Endothelial cell of umbilical vein (primary cell): ENCODE measurements at regions not wholly inside any gene's neighbourhood (a gene's known extent, or its start where the extent isn't known, plus 50 kb on each side); places are given as distances from the start of the nearest gene placed in this dataset.

ENCODE experiments used
- BruUV-seq: library from RNA; stranded (reverse); fragments of 400-500 nt; replicated peaks from 2 replicates; lab custom pipeline; 2021; lab: Mats Ljungman, UMichigan
- CTCF ChIA-PET: fragments of 300-600, 350-600 bp; sonication (Branson Sonifier 250); formaldehyde crosslinking; loops from one replicate; lab custom pipeline; 2021; ENCODE audit warnings: antibody characterized with exemption, inconsistent platforms; lab: Charles Lee
- POLR2A ChIA-PET: fragments of 300-600, 350-600 bp; sonication (Branson Sonifier 250); formaldehyde crosslinking; loops from one replicate; lab custom pipeline; 2021; ENCODE audit warnings: antibody characterized with exemption, inconsistent platforms; lab: Charles Lee
- DNase-seq: peaks from one replicate; pipeline ENCODE4 v3.0.0-alpha.2; 2011; ENCODE audit warnings: low read depth, low spot score
- FAIRE-seq: peaks from 2 replicates; lab custom pipeline; 2011; peaks lifted over from hg19 to GRCh38; lab: Jason Lieb, UNC
- H2AFZ ChIP-seq: 2 replicates; pipeline ENCODE4 v1.6.0; 2012; ENCODE audit warnings: low read depth, low read length, control low read depth, inconsistent platforms
- H3K27ac ChIP-seq: 2 replicates; pipeline ENCODE4 v1.5.1; 2011; ENCODE audit warnings: low read depth, mild to moderate bottlenecking, control low read depth, low read length, moderate library complexity; ENCODE audit not compliant: insufficient read depth
- H3K27me3 ChIP-seq, 2 experiments: 2 replicates each; pipeline versions ENCODE4 v1.6.0 to v1.6.1; 2011; ENCODE audit warnings: low read length in 2 of 2, mixed read lengths in 1 of 2; ENCODE audit not compliant: control insufficient read depth in 2 of 2, insufficient read depth in 2 of 2
- H3K36me3 ChIP-seq, 2 experiments: 2 replicates in 1 of 2; 3 replicates in 1 of 2; pipeline ENCODE4 v1.5.1; 2011; ENCODE audit warnings: low read length in 2 of 2, mild to moderate bottlenecking in 1 of 2, moderate library complexity in 1 of 2; ENCODE audit not compliant: control insufficient read depth in 2 of 2, insufficient read depth in 2 of 2; ENCODE audit errors: extremely low read depth in 1 of 2
- H3K4me1 ChIP-seq: 3 replicates; pipeline ENCODE4 v1.5.1; 2011; ENCODE audit warnings: mild to moderate bottlenecking, low read length; ENCODE audit not compliant: control insufficient read depth, insufficient read depth; ENCODE audit errors: extremely low read depth
- H3K4me2 ChIP-seq: 2 replicates; pipeline ENCODE4 v1.6.1; 2011; ENCODE audit warnings: low read length, control low read depth, mixed read lengths; ENCODE audit not compliant: insufficient read depth
- H3K4me3 ChIP-seq, 3 experiments: fragments of 200-600 bp in 1 of 3; sonication (generic), shearing (Covaris generic) in 1 of 3; replicated peaks in 1 of 3; 2 replicates each; pipeline ENCODE4 v1.5.1; 2011 to 2016; ENCODE audit warnings: control low read depth in 3 of 3, low read length in 3 of 3, mild to moderate bottlenecking in 2 of 3, inconsistent platforms in 1 of 3, low read depth in 1 of 3, moderate library complexity in 1 of 3; ENCODE audit not compliant: insufficient read depth in 1 of 3
- H3K79me2 ChIP-seq: 2 replicates; pipeline ENCODE4 v1.6.0; 2012; ENCODE audit warnings: low read length, inconsistent platforms; ENCODE audit not compliant: control insufficient read depth, insufficient read depth
- H3K9ac ChIP-seq: replicated peaks from 2 replicates; pipeline ENCODE3; 2011; ENCODE audit warnings: low read length, control low read depth; ENCODE audit not compliant: insufficient read depth; ENCODE audit errors: extremely low read depth
- H3K9me1 ChIP-seq: replicated peaks from 3 replicates; pipeline ENCODE4 v1.6.0; 2011; ENCODE audit warnings: mild to moderate bottlenecking, low read length; ENCODE audit not compliant: control insufficient read depth, insufficient read depth; ENCODE audit errors: extremely low read depth
- H3K9me3 ChIP-seq: replicated peaks from 2 replicates; pipeline ENCODE4 v1.5.1; 2012; ENCODE audit warnings: low read length, inconsistent platforms; ENCODE audit not compliant: control insufficient read depth, insufficient read depth
- H4K20me1 ChIP-seq: replicated peaks from 2 replicates; pipeline ENCODE3; 2011; ENCODE audit warnings: mild to moderate bottlenecking, low read length; ENCODE audit not compliant: control insufficient read depth, insufficient read depth; ENCODE audit errors: extremely low read depth
- EZH2 ChIP-seq: IDR thresholded peaks from 2 replicates; pipeline ENCODE4 v1.6.1; 2012; ENCODE audit warnings: borderline replicate concordance, low read depth, mild to moderate bottlenecking, moderate library complexity, low read length, inconsistent platforms; ENCODE audit not compliant: severe bottlenecking
- FOS ChIP-seq: IDR thresholded peaks from 2 replicates; pipeline ENCODE4 v1.6.1; 2011; ENCODE audit warnings: mild to moderate bottlenecking, low read length, moderate library complexity, borderline replicate concordance; ENCODE audit not compliant: insufficient read depth
- GATA2 ChIP-seq: IDR thresholded peaks from 2 replicates; pipeline ENCODE4 v1.7.0; 2011; ENCODE audit warnings: low read depth, mild to moderate bottlenecking, moderate library complexity, mixed read lengths, low read length; ENCODE audit not compliant: insufficient read length, insufficient read depth
- JUN ChIP-seq: IDR thresholded peaks from 2 replicates; pipeline ENCODE4 v1.6.1; 2011; ENCODE audit warnings: borderline replicate concordance, low read depth; ENCODE audit not compliant: insufficient read length, insufficient read depth
- MYC ChIP-seq: IDR thresholded peaks from one replicate; pipeline ENCODE4 v1.6.1; 2011; ENCODE audit warnings: mild to moderate bottlenecking, low read depth, low read length
- POLR2A ChIP-seq: IDR thresholded peaks from 2 replicates; pipeline ENCODE4 v1.6.1; 2012; ENCODE audit warnings: low read depth, mild to moderate bottlenecking, control low read depth, low read length
- POLR2AphosphoS5 ChIP-seq: IDR thresholded peaks from 2 replicates; pipeline ENCODE4 v1.6.1; 2012; ENCODE audit warnings: low read depth, mild to moderate bottlenecking, control low read depth, low read length, moderate library complexity; ENCODE audit not compliant: insufficient read depth
- dilution Hi-C: fragments of 300-500 bp; cut with MboI; formaldehyde crosslinking; loops from one replicate; pipeline ENCODE4 v1.15.0; 2019; ENCODE audit warnings: low sequenced_read_pairs; ENCODE audit not compliant: extremely low pct_ligation_motif_present
- intact Hi-C: fragments of 100-400 bp; cut with micrococcal nuclease; formaldehyde crosslinking; loops from one replicate; pipeline ENCODE4 v1.10.0; 2022
- TF ChIP-seq, protein P1 (sequence below): IDR thresholded peaks from 2 replicates; pipeline ENCODE4 v1.6.1; 2011; ENCODE audit not compliant: insufficient read depth, insufficient read length
- TF ChIP-seq, protein P2 (sequence below), 2 donors: IDR thresholded peaks; 1 replicate in 1 of 2; 2 replicates in 1 of 2; pipeline ENCODE4 v1.5.1; 2011; ENCODE audit warnings: low read length in 2 of 2, mild to moderate bottlenecking in 2 of 2, moderate library complexity in 2 of 2, control low read depth in 1 of 2, inconsistent platforms in 1 of 2, low read depth in 1 of 2; ENCODE audit not compliant: insufficient read depth in 1 of 2; ENCODE audit errors: extremely low read depth in 1 of 2

DNA sequence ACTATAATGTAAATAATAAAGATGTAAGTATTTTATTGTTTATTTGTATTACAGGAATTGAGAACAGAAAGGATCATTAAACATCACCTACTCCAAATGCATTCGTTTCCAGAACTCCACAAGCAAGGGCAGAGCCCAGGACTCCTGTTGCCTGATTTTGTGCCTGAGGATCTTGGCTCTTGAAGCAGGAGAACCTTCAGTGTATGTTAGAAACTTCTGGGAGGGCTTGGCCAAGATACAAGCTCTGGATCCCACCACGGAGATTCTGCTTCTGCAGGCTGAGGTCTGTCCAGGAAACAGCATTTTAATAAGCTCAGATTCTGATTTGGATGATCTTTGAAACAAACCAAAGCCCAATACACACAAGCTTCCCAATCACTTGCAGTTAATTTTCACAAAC is 142.4 kb upstream of the SOX11 start:
- no peaks in the 10 kb centered on the region for H3K9me1 ChIP-seq
- dilution Hi-C loops (no loop called here), intact Hi-C loops (no loop called here)
- POLR2A ChIA-PET: no interaction called here
- FAIRE-seq: no peak
- TF ChIP-seq POLR2AphosphoS5: no peak
- TF ChIP-seq, protein P1, sequence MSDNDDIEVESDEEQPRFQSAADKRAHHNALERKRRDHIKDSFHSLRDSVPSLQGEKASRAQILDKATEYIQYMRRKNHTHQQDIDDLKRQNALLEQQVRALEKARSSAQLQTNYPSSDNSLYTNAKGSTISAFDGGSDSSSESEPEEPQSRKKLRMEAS: no peak
- no peak for TF ChIP-seq GATA2
- no peak for TF ChIP-seq JUN
- no peak for TF ChIP-seq POLR2A
- TF ChIP-seq FOS: no peak
- TF ChIP-seq MYC: no peak
- TF ChIP-seq EZH2: no peak
- TF ChIP-seq, protein P2, sequence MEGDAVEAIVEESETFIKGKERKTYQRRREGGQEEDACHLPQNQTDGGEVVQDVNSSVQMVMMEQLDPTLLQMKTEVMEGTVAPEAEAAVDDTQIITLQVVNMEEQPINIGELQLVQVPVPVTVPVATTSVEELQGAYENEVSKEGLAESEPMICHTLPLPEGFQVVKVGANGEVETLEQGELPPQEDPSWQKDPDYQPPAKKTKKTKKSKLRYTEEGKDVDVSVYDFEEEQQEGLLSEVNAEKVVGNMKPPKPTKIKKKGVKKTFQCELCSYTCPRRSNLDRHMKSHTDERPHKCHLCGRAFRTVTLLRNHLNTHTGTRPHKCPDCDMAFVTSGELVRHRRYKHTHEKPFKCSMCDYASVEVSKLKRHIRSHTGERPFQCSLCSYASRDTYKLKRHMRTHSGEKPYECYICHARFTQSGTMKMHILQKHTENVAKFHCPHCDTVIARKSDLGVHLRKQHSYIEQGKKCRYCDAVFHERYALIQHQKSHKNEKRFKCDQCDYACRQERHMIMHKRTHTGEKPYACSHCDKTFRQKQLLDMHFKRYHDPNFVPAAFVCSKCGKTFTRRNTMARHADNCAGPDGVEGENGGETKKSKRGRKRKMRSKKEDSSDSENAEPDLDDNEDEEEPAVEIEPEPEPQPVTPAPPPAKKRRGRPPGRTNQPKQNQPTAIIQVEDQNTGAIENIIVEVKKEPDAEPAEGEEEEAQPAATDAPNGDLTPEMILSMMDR (IDR thresholded peaks at IDR 0.05; ENCODE audit: extremely low read depth in 1 of 2, insufficient read depth in 1 of 2, low read depth in 1 of 2, low read length in 2 of 2): no peak
- no peak overlapping the region for H3K27ac ChIP-seq
- H3K79me2 ChIP-seq: no peaks in the 10 kb centered on the region
- no peaks in the 10 kb centered on the region for H3K36me3 ChIP-seq
- H4K20me1 ChIP-seq: no peaks in the 10 kb centered on the region
- H3K9ac ChIP-seq: no peak overlapping the region
- no TSS peak for BruUV-seq
- peaks cover 11% of the 10 kb centered on the region for H3K9me3 ChIP-seq
- H3K4me3 ChIP-seq: no peak overlapping the region
- no peak overlapping the region for H3K4me2 ChIP-seq
- no peaks in the 10 kb centered on the region for H3K27me3 ChIP-seq
- H2AFZ ChIP-seq: no peak overlapping the region
- DNase-seq: no peak
- CTCF ChIA-PET: no interaction called here
- H3K4me1 ChIP-seq: no peaks in the 10 kb centered on the region
